ENCODE measurements at regions not wholly inside any gene's neighbourhood (a gene's known extent, or its start where the extent isn't known, plus 50 kb on each side); places are given as distances from the start of the nearest gene placed in this dataset.

DNA sequence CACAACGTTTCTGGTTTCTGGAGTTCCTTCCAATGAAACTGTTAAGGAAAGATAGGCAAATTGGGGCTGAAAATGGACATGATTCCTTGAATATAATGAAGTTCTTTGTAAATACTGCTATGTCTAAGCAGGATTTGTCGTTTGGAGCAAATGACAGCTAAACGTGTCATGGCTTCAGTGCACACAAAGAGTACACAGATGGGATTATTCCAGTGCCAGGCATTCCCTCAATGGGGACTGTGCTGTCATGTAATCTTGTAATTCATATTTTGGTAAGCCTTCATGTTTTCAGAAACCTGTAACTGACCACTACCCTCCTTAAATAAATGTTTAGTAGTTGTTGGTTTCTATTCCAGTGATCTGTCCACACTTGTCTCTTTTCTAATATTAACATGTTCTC, 404.7 kb upstream of the CDH7 start:
- Mint-ChIP-seq H3K27me3 (ENCODE audit: low read depth) (no peaks in the 10 kb centered on the region), H3K9me3 (ENCODE audit: low read depth) (peaks cover 12% of the 10 kb centered on the region), H3K4me1 (ENCODE audit: low read depth) (no peaks in the 10 kb centered on the region), H3K27ac (ENCODE audit: unreplicated experiment) (no peak overlapping the region), H3K36me3 (ENCODE audit: low read depth) (no peaks in the 10 kb centered on the region), H3K4me3 (ENCODE audit: unreplicated experiment) (no peak overlapping the region)
- no peak for DNase-seq (ENCODE audit: low spot score)
- TF ChIP-seq, protein P1, sequence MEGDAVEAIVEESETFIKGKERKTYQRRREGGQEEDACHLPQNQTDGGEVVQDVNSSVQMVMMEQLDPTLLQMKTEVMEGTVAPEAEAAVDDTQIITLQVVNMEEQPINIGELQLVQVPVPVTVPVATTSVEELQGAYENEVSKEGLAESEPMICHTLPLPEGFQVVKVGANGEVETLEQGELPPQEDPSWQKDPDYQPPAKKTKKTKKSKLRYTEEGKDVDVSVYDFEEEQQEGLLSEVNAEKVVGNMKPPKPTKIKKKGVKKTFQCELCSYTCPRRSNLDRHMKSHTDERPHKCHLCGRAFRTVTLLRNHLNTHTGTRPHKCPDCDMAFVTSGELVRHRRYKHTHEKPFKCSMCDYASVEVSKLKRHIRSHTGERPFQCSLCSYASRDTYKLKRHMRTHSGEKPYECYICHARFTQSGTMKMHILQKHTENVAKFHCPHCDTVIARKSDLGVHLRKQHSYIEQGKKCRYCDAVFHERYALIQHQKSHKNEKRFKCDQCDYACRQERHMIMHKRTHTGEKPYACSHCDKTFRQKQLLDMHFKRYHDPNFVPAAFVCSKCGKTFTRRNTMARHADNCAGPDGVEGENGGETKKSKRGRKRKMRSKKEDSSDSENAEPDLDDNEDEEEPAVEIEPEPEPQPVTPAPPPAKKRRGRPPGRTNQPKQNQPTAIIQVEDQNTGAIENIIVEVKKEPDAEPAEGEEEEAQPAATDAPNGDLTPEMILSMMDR (IDR thresholded peaks at IDR 0.05), result no peak

DNA sequence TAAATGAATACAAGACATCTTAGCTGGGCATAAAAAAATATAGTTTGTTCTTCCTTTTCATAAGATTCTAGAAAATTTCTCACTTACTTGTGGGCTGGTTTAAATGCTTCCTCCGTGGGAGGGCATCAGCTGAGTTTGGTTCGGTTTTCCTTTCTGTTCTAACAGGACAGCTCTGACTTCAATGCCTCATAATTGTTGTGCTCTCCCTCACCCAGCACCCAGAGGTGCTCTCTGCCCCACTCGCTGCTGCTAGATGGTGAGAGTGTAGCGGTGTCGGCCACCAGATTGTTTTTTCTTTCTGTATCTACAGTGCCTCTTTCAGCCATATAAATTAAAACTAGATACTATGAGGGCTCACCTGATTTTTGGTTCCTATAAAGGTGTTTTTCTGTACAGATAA, 407.2 kb upstream of the CDH7 start:
- Mint-ChIP-seq H3K27ac (ENCODE audit: unreplicated experiment) (no peak overlapping the region), H3K9me3 (ENCODE audit: low read depth) (peaks cover 12% of the 10 kb centered on the region), H3K36me3 (ENCODE audit: low read depth) (no peaks in the 10 kb centered on the region), H3K4me1 (ENCODE audit: low read depth) (no peaks in the 10 kb centered on the region), H3K27me3 (ENCODE audit: low read depth) (no peaks in the 10 kb centered on the region), H3K4me3 (ENCODE audit: unreplicated experiment) (no peak overlapping the region)
- TF ChIP-seq, protein P1 (IDR thresholded peaks at IDR 0.05), result no peak
- no peak for DNase-seq (ENCODE audit: low spot score)

DNA sequence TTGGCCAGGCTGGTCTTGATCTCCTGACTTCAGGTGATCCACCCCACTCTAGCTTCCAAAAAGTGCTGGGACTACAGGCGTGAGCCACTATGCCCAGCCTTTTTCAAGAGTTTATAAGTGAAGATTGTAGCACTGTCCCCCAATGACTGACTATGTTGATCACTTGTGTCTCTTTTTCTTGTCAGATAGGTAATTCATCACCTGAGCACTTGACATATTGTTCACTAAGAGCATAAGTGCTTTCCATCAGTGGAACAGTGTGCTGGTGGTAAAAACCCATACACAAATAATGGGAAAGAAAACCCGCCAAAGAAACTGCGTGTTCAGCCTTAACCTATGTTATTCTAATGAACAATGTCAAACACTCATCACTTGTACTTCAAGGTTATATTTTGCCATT, 414.4 kb upstream of the CDH7 start:
- no peak for DNase-seq (ENCODE audit: low spot score)
- Mint-ChIP-seq H3K27ac (ENCODE audit: unreplicated experiment) (no peak overlapping the region), H3K27me3 (ENCODE audit: low read depth) (peaks cover 13% of the 10 kb centered on the region), H3K9me3 (ENCODE audit: low read depth) (no peaks in the 10 kb centered on the region), H3K36me3 (ENCODE audit: low read depth) (no peaks in the 10 kb centered on the region), H3K4me1 (ENCODE audit: low read depth) (no peaks in the 10 kb centered on the region), H3K4me3 (ENCODE audit: unreplicated experiment) (no peak overlapping the region)
- TF ChIP-seq, protein P1 (IDR thresholded peaks at IDR 0.05), result no peak

DNA sequence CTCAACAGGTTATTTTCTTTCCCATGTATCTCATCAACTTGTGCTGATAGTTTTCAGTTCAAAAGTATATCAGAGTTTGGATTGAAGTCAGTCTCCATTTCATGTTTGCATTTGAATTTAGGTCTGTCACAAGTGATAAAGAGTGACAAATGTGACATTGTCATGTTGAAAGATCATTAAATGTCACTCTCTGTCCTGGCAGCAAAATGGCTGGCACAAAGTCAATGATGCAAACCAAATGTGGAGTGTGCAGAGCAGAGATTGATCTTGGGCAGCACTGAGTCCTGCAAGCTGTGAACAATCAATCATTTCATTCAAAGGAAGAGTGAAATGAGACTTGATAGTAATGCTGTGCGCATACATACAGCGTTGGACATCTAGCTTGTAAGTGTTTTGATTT, 421.8 kb upstream of the CDH7 start:
- no peak overlapping the region for H3K27ac Mint-ChIP-seq (ENCODE audit: unreplicated experiment)
- H3K4me3 Mint-ChIP-seq (ENCODE audit: unreplicated experiment), result no peak overlapping the region
- DNase-seq (ENCODE audit: low spot score), result no peak
- TF ChIP-seq, protein P1 (IDR thresholded peaks at IDR 0.05), result no peak
- no peaks in the 10 kb centered on the region for H3K4me1 Mint-ChIP-seq (ENCODE audit: low read depth)
- H3K27me3 Mint-ChIP-seq (ENCODE audit: low read depth), result peaks cover 6% of the 10 kb centered on the region
- H3K36me3 Mint-ChIP-seq (ENCODE audit: low read depth), result no peaks in the 10 kb centered on the region
- no peaks in the 10 kb centered on the region for H3K9me3 Mint-ChIP-seq (ENCODE audit: low read depth)

DNA sequence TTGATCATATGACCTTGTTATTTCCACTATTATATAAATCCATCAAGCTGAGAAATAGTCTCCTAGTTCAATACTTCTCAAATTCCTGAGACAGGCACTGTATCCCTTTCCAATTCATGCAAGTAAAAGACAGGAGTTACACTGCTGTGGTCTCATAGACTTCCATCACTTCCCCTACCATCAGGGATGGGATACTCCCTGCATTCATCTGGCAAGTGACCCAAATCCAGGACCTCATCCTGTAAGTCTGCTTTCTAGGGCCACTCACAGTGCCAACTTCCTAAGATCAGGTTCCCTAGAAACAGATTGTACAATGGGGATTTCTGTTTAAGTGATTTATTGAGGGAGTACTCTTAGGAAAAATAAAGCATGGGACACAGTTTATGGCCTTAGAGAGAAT, 424.0 kb upstream of the CDH7 start:
- Mint-ChIP-seq H3K4me3 (ENCODE audit: unreplicated experiment) (no peak overlapping the region), H3K36me3 (ENCODE audit: low read depth) (no peaks in the 10 kb centered on the region), H3K27me3 (ENCODE audit: low read depth) (no peaks in the 10 kb centered on the region), H3K27ac (ENCODE audit: unreplicated experiment) (no peak overlapping the region), H3K4me1 (ENCODE audit: low read depth) (no peaks in the 10 kb centered on the region), H3K9me3 (ENCODE audit: low read depth) (no peaks in the 10 kb centered on the region)
- DNase-seq (ENCODE audit: low spot score), result no peak
- TF ChIP-seq, protein P1 (IDR thresholded peaks at IDR 0.05), result no peak

All from chondrocyte (in vitro differentiated cells).